HG03064 (cell line): ENCODE measurements at regions not wholly inside any gene's neighbourhood (a gene's known extent, or its start where the extent isn't known, plus 50 kb on each side); places are given as distances from the start of the nearest gene placed in this dataset.

Experiments
- ATAC-seq: cut with Tn5 transposase; IDR thresholded peaks from one replicate; pipeline ENCODE4 v1.9.1; 2021; ENCODE audit warnings: low read depth; ENCODE audit not compliant: unreplicated experiment

DNA sequence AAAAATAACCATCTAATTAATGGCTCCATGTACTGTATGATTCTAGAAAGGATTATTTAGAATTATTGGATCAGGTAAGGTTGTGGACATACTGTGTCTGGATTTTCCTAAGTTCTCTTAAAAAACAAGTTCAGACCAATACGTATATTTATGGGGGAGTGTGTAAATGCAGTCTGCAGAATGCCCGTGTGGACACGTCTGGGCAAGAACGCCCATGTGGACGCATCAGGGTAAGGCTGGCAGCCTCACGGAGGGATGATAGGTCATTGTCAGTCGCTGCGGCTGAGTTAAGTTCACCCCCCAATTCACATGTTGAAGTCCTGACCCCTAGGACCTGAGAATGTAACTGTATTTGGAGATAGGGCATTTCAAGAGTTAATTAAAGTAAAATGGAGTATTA lies 160.0 kb upstream of the SHH start:
- ATAC-seq = no peak

DNA sequence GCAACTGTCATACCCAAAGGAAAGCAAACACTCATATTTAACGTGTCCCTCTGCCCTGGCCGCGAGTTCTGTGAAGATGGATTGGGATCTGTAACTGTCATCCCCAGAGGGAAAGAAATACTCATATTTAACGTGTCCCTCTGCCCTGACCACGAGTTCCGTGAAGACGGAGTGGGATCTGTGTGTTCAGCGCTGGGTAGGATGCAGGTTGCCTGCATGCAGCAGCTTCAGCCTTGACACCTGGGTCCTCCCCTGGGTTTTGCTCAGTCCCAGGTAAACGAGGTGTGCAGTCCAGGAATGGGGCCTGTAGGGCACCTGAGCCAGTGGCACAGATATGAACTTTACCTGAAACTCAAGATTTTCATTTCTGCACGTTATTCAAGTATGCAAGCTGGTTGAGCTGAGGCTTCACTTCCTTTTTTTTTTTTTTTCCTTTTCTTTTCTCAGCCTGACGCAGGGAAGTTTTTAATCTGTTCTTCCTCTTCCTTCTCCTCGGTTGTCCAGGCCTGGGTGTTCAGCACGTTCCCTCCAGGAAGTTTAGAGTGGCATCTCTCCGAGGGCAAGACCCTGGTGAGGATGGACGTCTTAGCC lies 159.0 kb upstream of the SHH start:
- no peak for ATAC-seq

DNA sequence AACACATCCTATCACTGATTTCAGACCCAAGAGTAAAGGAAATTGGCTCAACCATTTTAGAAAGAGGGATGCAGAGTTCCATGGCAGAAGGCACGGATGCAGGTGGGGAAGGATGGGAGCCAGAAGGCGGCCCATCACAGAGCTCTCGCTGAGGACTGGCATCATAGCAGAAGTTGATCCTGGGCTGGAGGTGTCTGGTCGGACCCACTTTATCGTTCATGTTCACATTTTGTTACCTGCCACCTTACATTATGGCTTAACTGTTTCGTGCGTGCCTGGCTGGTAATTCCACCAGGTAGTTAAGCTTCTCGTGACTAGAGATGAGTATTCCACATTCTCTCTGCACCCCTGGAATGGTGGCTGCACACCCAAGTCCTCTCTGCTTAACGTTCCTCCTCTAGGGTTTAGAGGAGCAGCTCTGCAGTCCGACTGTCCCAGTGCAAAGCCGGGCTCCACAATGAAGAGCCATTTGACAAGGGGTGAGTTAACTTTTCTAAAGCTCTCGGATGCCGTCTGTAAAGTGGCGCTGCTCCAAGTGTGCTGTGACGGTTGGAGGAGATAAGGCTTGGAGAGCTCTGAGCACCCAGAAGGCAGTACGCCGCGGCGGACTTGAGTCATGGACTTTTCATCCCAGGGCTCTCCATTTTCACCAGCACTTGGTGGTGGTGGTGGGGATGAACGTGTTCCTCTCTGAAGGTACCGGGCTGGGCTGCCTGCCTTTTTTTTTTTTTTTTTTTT lies 157.1 kb upstream of the SHH start:
- ATAC-seq = no peak

DNA sequence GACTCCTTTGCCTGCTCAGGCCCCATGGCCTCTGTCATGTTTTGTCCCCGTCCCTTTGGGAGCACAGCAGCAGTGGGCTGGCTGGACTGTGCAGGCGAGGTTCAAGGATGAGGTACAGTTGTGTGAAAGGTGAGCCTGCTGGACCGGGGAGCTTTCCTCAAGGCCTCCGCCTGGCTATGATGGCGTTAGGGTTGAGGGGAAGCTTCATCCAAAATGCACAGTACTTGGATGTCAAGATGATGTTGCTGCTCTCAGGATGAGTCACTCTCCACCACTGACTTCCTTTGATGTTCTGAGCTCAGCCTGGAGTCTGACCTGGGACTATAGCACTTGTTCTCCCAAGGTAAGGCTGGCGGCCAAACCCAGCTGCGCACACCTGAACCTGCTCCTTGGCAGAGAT lies 152.7 kb upstream of the SHH start:
- no peak for ATAC-seq

DNA sequence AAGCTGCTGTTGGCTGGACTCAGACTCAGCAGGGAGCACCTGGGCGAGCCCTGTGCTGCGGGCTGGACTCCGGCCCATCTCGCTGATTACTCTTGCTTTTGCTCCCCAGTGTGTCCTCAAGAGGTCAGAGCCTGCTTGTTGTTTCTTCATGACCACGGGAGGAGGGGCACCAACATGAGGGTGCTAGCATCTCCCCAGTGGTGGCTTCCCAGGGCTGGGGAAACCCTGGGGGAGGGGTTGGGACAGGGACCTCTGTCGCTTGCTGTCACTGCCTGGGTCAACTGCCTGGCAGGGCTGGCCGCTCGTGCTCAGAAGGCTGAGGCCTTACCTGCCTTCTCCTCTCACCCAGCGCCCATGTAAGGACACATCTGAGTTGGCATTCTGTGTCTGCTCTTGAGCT lies 152.3 kb upstream of the SHH start:
- no peak for ATAC-seq

DNA sequence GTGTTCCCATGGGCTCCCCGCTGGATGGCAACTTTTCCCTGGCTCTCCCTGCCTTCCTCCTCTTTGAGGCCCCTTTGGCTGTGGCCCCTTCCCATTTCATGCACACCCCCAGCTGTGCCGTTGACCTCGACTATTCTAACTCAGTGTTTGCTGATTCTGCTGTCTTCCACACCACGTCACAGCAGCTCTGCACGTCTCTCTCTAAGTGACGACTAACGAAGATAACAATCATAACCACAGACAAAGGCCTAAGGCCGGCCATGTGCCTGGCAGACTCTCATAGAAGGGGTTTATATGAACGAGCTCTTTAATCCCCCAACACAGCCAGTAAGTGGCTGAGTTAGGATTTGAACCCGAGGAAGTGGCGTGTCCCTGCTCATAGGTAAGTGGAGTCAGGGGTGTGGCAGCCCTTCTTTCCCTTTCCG lies 151.5 kb upstream of the SHH start:
- ATAC-seq = no peak

DNA sequence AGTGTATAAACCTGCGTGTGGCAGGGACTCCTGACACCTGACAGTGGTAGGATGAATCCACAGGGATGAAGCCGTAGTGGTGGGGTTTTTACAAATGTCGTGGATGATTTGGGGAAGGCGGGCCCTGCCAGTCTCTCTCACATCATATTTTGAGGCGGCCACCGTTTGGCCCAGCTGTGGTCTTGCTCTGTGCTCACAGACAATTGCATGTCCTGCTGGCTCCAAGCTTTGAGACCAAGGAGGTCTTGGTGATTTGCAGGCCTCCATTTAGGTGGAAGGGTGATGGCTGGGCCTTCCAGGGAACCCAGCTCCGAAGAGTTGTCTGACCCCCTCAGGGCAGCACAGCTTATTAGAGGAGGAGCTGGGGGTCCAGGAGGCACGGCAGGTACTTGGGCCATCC lies 151.1 kb upstream of the SHH start:
- ATAC-seq = no peak

DNA sequence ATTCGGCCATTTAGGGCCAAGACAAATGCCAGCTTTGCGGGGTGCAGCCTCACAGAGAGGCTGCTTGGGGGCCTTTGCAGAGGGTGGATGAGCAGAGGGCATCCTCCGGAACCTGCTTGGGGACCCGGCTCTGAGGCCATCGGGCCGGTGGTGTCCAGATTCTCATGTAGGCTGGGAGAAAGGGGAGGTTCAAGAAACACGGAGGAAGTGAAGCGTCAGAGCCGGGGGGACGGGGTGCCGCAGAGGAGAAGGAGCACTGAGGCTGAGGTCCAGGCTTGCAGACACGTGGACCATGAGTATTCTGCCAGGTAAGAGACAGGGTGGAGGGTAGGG lies 150.7 kb upstream of the SHH start:
- ATAC-seq = no peak

DNA sequence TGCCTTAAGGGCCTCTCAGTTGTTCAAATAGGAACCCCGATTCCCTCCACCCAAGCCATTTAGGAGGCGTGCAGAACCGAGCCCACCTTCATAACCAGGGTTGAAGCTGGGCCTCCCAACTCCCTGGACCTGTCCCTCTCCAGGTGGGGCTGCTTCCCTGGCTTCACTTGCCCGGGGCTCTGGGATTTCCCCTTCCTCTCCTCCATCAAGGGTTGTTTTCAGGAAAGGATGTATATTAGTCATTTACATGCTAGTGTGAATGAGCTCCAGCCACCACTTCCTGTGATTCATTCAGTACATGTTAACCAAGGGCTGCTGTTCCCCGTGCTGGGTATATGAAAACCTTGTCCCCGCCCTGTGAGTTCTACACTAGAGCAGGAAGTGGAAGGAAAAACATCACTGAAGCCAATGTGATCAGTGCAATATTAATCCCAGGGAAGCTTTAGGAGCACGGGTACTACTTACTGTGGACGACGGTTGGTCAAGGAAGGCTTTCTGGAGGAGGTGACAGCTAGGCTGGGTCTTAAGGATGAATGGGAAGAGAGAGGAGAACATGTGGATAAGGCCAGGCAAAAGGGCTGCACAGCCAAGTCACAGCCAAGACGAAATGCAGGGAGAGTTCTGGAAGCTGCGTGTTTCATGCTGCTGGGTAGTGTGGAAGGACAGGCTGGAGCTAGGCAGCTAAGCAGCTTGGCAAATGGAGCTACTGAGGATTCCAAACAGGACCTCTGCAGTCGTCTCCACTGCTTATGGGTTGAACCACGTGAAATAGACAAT lies 150.1 kb upstream of the SHH start:
- no peak for ATAC-seq

DNA sequence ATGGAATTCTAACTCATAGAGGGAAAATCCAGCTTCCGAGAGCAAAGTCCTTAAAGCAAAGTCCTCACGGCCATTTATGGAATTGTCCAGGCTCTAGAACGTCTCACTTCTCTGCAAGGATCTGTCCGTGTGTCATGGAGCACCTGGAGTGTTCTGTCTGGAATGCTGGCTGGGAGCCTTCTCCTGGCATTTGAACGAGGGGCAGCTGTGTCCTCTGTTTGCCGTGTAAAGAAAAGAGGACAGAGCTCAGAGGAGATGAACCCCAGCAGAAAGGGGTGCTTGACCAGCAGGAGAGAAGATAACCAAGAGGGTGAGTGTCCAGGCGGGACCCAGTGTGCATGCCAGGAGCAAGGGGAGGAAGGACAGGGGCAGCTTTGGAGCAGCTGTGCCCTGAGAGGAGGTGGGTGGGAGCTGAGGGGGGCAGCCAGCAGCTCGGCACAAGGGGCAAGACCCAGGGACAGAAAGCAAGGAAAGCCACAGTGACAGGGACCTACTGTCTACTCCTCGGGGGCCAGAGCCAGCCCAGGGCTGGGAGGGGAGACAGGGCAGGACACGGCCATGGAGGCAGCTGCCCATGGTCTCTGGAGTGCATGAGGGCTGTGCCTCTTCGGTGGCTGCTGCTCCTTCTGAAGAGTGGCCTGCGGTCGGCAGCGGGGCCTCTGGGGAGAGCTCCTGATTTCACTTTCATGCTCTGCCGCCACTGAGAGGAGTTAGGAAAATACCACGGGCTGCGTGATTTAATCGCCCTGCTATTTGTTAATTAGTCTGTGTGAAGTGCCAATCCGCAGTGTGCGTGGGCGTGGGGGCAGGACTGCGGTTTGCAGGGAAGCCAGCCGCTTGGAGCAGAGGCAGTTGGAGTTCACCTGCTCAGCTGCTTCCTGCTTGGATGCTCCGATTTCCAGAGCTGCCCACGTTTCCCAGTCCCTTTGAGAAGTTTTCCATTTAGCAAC lies 149.3 kb upstream of the SHH start:
- ATAC-seq = no peak

DNA sequence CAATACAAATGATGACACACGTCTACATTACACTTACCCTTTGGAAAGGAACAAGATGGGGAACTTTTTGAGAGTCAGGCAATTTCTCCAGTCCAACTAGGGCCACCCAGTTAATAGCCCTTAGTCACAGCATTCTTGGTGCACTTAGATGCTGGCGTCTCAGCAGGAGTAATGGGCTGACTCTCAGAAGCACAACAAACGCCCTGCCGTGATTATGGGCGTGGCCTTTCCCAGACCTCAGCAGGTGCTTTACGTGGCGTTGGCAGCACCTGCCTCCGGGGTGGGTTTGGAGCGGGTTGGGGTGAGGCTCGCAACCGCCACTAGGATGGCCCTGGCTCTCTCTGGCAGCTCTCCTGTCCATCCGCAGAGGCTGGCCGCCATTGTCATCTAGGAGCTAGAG lies 147.6 kb upstream of the SHH start:
- no peak for ATAC-seq

DNA sequence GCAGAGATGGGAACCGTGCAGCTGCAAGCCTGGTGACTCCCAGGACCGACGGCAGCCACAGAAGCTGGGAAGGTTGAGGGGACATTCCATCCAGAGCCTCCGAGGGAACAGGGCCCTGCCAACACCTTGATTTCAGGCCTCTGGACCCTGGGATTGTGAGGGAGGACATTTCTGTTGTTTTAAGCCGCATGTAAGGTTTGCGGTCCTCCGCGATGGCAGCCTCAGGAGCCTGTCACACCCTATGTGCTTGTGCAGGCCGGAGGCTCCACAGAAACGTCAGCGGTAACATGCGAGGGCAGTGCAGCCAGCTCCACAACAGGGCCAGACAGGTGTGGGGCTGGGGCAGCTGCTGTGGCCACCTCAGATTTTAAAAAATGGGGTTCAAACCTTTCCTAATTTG lies 144.7 kb upstream of the SHH start:
- ATAC-seq = no peak

DNA sequence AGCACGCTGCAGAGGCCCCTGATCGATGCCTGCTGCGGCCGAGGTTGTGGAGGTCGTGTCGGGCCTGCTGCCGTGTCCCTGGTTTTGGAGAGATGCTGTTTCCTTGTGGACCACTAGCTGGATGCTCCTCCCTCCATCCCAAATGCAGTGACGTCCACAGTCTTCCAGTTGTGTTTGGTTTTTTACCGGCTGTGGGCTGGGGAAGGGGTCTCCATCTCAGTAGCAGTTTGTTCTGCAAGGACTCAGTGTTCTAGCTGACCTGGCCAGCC lies 143.0 kb upstream of the SHH start:
- no peak for ATAC-seq

DNA sequence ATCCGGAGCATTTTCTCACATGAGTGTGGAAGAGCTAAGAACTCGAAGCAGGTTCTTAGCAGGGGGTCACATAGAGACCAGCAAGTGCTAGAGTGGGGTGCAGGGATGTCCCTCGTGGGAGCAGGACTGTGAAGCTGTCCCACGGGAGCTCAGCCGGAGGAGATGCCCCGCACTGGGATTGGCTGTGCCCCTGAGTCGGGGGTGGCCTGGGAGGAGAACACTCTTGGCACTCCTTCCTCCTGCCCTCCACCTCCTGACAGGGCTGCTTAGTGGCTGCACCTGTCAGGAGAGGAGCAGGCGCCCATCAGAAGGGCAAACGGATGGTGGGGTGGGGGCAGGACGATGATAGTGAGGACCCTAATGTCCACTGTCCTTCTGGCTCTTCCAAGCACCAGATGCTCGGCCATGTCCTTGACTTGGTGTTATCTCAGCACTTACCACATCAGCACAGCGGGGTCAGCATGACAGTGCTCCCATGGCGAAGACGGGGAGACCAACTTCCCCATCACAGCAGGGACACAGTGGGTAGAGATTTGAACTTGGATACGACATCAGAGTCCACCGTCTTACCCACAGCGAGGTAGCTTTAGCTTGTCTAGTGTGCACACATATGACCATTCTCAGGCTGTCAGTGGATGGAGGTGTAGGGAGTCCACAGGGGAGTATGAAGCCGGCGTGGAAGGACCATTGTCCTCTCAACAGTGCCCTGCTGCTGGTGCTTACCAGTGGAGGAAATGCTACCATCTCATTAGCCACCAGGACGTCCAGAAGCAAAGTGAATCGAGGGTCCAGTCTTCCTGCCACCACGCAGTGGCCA lies 142.5 kb upstream of the SHH start:
- ATAC-seq = no peak

DNA sequence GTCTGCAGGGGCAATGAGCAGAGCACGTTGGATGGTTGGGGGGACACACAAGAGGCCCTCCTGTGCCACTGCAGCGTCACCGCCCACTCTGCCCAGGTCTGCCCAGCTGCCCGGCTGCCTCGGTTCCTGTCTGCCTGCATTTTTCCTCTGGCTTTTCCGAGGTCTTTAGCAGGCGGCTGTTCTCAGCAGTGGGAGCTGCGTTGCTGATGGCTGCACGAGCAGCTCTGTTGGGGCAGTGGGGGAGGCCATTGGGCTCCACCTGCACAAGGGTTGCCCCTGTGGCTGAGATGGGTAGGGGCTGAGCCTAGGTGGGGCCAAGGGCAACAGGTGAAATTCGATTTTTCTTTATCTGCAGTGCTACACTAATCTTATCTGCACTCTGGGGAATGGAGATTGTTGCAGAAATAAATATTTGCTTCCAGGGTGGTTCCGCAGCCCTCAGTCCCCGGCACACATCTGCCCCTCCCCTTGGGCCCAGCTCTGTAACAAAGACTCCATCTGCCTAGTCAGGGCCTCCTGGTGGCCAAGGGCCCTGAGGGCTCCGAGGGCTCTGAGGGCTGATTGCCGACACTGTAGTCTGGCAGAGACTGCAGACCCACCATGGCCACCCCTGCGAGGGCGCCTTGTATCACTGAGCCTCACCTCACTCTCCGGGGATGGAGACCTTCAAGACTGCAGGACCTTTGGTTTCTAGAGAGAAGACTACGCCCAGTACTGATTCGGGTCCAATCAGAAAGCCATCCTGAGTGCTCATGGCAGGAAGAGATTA lies 141.7 kb upstream of the SHH start:
- no peak for ATAC-seq

DNA sequence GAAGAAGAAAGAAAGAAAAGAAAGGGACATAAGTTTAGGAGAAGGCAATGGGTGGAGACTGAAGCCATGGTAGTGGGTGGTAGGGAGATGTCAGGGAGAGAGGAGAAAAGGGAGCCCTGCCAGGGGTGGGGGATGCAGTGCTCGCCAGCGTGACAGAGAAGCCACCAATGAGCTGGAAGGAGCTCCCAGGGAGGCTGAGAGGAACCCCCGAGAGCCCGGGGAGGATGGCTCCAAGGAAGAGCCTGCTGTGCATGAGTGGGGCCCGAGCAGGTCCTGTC lies 141.2 kb upstream of the SHH start:
- ATAC-seq = no peak

DNA sequence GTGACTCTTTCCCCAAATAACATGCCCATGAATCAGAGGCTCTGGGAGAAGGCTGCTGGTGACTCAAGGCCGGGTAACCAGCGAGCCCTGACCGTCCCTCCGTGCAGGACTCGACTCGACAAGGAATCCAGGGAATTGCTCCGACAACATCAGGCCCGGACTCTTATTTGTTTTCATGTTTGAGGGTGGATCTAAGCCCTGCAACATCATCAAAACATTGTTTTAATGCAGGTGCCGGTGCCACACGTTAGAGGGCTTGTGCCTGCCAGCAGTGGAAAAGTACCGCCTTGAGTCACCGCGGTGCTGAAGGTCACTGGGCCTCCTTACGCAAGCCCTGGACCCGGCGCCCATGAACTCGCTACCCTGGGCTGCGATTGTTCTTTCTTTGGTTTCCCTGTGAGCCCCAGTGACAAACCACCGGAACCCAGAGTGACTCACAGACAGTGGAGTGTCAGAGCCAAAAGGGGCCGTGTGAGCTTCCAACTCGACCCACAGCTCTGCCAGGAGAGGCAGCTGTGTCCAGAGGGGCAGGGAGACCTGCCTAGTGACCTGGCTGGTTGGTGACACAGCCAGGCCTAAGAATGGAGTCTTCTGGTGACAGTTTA lies 139.4 kb upstream of the SHH start:
- ATAC-seq = no peak

DNA sequence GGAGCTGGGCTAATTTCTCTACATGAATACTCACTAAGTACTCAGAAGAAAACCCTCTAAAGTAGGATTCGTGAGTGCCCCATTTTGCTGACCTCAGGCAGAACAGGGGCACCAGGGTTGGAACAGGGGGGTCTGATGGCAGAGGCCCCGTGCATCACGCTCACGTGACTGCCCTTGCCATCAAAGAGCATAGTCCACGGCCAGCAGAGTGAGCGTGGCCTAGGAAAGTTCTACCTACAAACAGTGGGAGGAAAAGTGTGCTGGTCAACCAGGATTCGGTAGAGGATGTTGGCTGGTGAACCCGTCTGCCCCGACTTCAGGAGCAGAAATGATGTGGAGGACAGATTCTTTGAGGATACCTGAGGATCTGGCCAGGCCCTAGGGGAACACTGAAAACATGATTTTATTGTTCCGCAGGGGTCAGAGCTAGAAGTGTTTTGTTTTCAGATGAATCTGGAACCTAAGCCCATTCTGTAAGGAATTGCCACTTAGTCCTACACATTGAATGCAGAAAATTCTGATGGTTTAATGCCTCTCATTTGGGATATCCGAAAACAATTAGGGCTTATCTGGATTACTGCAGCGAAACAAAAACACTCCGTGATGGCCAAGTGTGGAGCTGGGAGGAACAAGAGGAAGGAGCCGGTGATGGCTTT lies 138.8 kb upstream of the SHH start:
- no peak for ATAC-seq

DNA sequence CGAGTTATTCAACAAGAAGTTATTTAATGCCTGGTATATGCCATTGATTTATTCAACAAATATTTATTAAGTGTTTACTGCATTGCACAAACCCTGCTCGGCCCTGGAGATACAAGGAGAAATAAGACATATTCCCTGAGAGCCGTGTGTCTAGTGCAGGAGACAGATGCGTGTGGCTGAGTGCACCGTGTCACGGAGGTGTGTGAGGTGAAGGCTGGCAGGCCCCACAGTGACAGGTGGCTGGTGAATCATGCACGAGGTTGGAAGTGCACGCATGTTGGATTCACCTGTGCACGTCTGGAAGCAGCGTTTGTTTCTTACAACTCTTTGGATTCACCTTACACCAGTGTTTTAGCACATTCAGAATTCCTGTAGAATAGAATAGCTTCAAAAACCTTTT lies 136.6 kb upstream of the SHH start:
- ATAC-seq = no peak
